H1 (cell line): ENCODE measurements at regions not wholly inside any gene's neighbourhood (a gene's known extent, or its start where the extent isn't known, plus 50 kb on each side); places are given as distances from the start of the nearest gene placed in this dataset.

ENCODE experiments used
- CTCF ChIA-PET: fragments of 300-600 bp; sonication (Branson Sonifier 250); formaldehyde crosslinking; loops from one replicate; lab custom pipeline; 2021; ENCODE audit not compliant: partially characterized antibody; lab: Charles Lee
- POLR2A ChIA-PET: fragments of 300-600 bp; sonication (Branson Sonifier 250); formaldehyde crosslinking; loops from one replicate; lab custom pipeline; 2021; ENCODE audit warnings: inconsistent platforms; ENCODE audit not compliant: partially characterized antibody; lab: Charles Lee
- DNase-seq, 2 experiments: peaks; one replicate each; pipeline versions ENCODE4 v3.0.0 to v3.0.0-alpha.2; 2010 to 2022; ENCODE audit warnings: low spot score in 2 of 2, low read depth in 1 of 2, mixed read lengths in 1 of 2
- FAIRE-seq: peaks from 2 replicates; lab custom pipeline; 2011; peaks lifted over from hg19 to GRCh38; lab: Jason Lieb, UNC
- H2AFZ ChIP-seq: 2 replicates; pipeline ENCODE4 v1.8.1; 2012; ENCODE audit warnings: low read length, inconsistent platforms
- H2AK5ac ChIP-seq: 2 replicates; pipeline ENCODE4 v1.6.1; 2013; ENCODE audit warnings: low read depth, low read length
- H2BK120ac ChIP-seq: replicated peaks from 2 replicates; pipeline ENCODE3; 2013; ENCODE audit warnings: low read depth, low read length, inconsistent platforms
- H2BK12ac ChIP-seq: 2 replicates; pipeline ENCODE4 v1.6.1; 2013; ENCODE audit warnings: low read depth, low read length
- H2BK15ac ChIP-seq: 2 replicates; pipeline ENCODE4 v1.6.1; 2013; ENCODE audit warnings: low read length
- H2BK20ac ChIP-seq: 2 replicates; pipeline ENCODE4 v1.6.1; 2013; ENCODE audit warnings: low read length
- H2BK5ac ChIP-seq: 2 replicates; pipeline ENCODE4 v1.6.1; 2013; ENCODE audit warnings: low read depth, low read length
- H3K14ac ChIP-seq: 2 replicates; pipeline ENCODE4 v1.6.1; 2013; ENCODE audit warnings: inconsistent platforms; ENCODE audit not compliant: insufficient read length
- H3K18ac ChIP-seq: 2 replicates; pipeline ENCODE4 v1.6.1; 2013; ENCODE audit warnings: low read length; ENCODE audit errors: extremely low read depth
- H3K23ac ChIP-seq: 2 replicates; pipeline ENCODE4 v1.6.1; 2013; ENCODE audit warnings: inconsistent platforms; ENCODE audit not compliant: insufficient read length
- H3K23me2 ChIP-seq: 2 replicates; pipeline ENCODE4 v1.6.1; 2013; ENCODE audit warnings: low read depth, low read length
- H3K27ac ChIP-seq: 2 replicates; pipeline ENCODE4 v1.6.1; 2011; ENCODE audit warnings: low read depth, low read length, inconsistent platforms
- H3K27me3 ChIP-seq, 4 experiments: replicated peaks in 1 of 4; 1 replicate in 1 of 4; 2 replicates in 3 of 4; pipeline versions ENCODE4 v1.6.1 to v1.8.1; 2011 to 2013; ENCODE audit warnings: low read length in 3 of 4, mild to moderate bottlenecking in 3 of 4, inconsistent platforms in 2 of 4, mixed read lengths in 2 of 4, moderate library complexity in 1 of 4; ENCODE audit not compliant: control insufficient read depth in 3 of 4, insufficient read depth in 3 of 4; ENCODE audit errors: extremely low read depth in 1 of 4
- H3K36me3 ChIP-seq, 4 experiments: 2 replicates each; pipeline versions ENCODE4 v1.6.1 to v1.8.1; 2011 to 2013; ENCODE audit warnings: mild to moderate bottlenecking in 4 of 4, low read length in 3 of 4, moderate library complexity in 2 of 4, control low read depth in 1 of 4, inconsistent platforms in 1 of 4; ENCODE audit not compliant: insufficient read depth in 4 of 4, control insufficient read depth in 2 of 4
- H3K4ac ChIP-seq: replicated peaks from 2 replicates; pipeline ENCODE3; 2013; ENCODE audit warnings: low read length, low read depth, mixed read lengths, inconsistent platforms; ENCODE audit not compliant: insufficient read length
- H3K4me1 ChIP-seq, 4 experiments: replicated peaks in 1 of 4; 1 replicate in 1 of 4; 2 replicates in 3 of 4; pipeline versions ENCODE4 v1.6.1 to v1.8.1; 2011 to 2013; ENCODE audit warnings: low read length in 3 of 4, inconsistent platforms in 2 of 4, mixed read lengths in 1 of 4; ENCODE audit not compliant: insufficient read depth in 4 of 4, control insufficient read depth in 3 of 4
- H3K4me2 ChIP-seq, 2 experiments: 2 replicates each; pipeline versions ENCODE4 v1.6.1 to v1.8.1; 2011 to 2013; ENCODE audit warnings: low read depth in 2 of 2, low read length in 2 of 2, control low read depth in 1 of 2, inconsistent platforms in 1 of 2, mild to moderate bottlenecking in 1 of 2; ENCODE audit not compliant: insufficient read depth in 1 of 2
- H3K4me3 ChIP-seq, 4 experiments: fragments of 200-600, 300-600 bp in 1 of 4; sonication (generic), shearing (Covaris generic), sonication (Bioruptor Twin) in 1 of 4; 2 replicates each; pipeline versions ENCODE4 v1.5.1 to v1.8.1; 2011 to 2016; ENCODE audit warnings: low read length in 4 of 4, low read depth in 3 of 4, control low read depth in 2 of 4, inconsistent platforms in 2 of 4, mild to moderate bottlenecking in 2 of 4, mixed read lengths in 1 of 4, moderate library complexity in 1 of 4; ENCODE audit not compliant: insufficient read depth in 2 of 4; ENCODE audit errors: extremely low read depth in 1 of 4
- H3K56ac ChIP-seq: replicated peaks from 2 replicates; pipeline ENCODE3; 2013; ENCODE audit warnings: low read depth, mild to moderate bottlenecking, mixed read lengths, low read length, inconsistent platforms; ENCODE audit not compliant: insufficient read length
- H3K79me1 ChIP-seq: 2 replicates; pipeline ENCODE4 v1.6.1; 2013; ENCODE audit warnings: low read depth, low read length, control low read depth
- H3K79me2 ChIP-seq, 2 experiments: 2 replicates each; pipeline versions ENCODE4 v1.6.1 to v1.8.1; 2012 to 2013; ENCODE audit warnings: low read length in 2 of 2, mild to moderate bottlenecking in 2 of 2, inconsistent platforms in 1 of 2; ENCODE audit not compliant: insufficient read depth in 2 of 2, control insufficient read depth in 1 of 2
- H3K9ac ChIP-seq, 4 experiments: replicated peaks in 1 of 4; 1 replicate in 1 of 4; 2 replicates in 3 of 4; pipeline versions ENCODE4 v1.6.1 to v1.8.1; 2011 to 2013; ENCODE audit warnings: low read depth in 3 of 4, low read length in 3 of 4, control low read depth in 2 of 4, mild to moderate bottlenecking in 2 of 4, moderate library complexity in 2 of 4, inconsistent platforms in 1 of 4; ENCODE audit errors: extremely low read depth in 1 of 4
- H3K9me3 ChIP-seq, 2 experiments: 2 replicates each; pipeline versions ENCODE4 v1.6.1 to v1.8.1; 2012 to 2013; ENCODE audit warnings: mild to moderate bottlenecking in 2 of 2, moderate library complexity in 2 of 2, control low read depth in 1 of 2, inconsistent platforms in 1 of 2, low read depth in 1 of 2, low read length in 1 of 2, mixed read lengths in 1 of 2; ENCODE audit not compliant: insufficient read depth in 2 of 2
- H4K20me1 ChIP-seq, 2 experiments: replicated peaks in 1 of 2; 2 replicates each; pipeline versions ENCODE3 to v1.8.1; 2011 to 2013; ENCODE audit warnings: inconsistent platforms in 2 of 2, low read length in 2 of 2, mild to moderate bottlenecking in 1 of 2; ENCODE audit not compliant: insufficient read depth in 2 of 2, control insufficient read depth in 1 of 2
- H4K5ac ChIP-seq: 2 replicates; pipeline ENCODE4 v1.6.1; 2013; ENCODE audit warnings: low read length, low read depth, mixed read lengths, inconsistent platforms; ENCODE audit not compliant: insufficient read length
- H4K8ac ChIP-seq: 2 replicates; pipeline ENCODE4 v1.8.0; 2013; ENCODE audit warnings: mild to moderate bottlenecking, moderate library complexity, low read length, inconsistent platforms; ENCODE audit not compliant: insufficient read depth; ENCODE audit errors: extremely low read depth
- H4K91ac ChIP-seq: replicated peaks from 2 replicates; pipeline ENCODE3; 2013; ENCODE audit warnings: low read length, mixed read lengths, inconsistent platforms; ENCODE audit not compliant: insufficient read length
- CBX8 ChIP-seq: fragments of 300-800, 300-1000 bp; sonication (generic); IDR thresholded peaks from 2 replicates; pipeline ENCODE4 v1.7.1; 2016; ENCODE audit warnings: low read depth, low read length, borderline replicate concordance
- CTCF ChIP-seq, 3 experiments: IDR thresholded peaks; 1 replicate in 2 of 3; 2 replicates in 1 of 3; pipeline versions ENCODE4 v1.5.1 to v1.6.1; 2011; ENCODE audit warnings: low read length in 3 of 3, mild to moderate bottlenecking in 3 of 3, inconsistent platforms in 2 of 3, low read depth in 1 of 3, moderate library complexity in 1 of 3; ENCODE audit not compliant: insufficient read depth in 1 of 3; ENCODE audit errors: control extremely low read depth in 1 of 3
- EGR1 ChIP-seq: IDR thresholded peaks from 2 replicates; pipeline ENCODE4 v1.6.1; 2011; ENCODE audit warnings: low read depth, low read length, borderline replicate concordance
- RFX5 ChIP-seq: IDR thresholded peaks from 2 replicates; pipeline ENCODE4 v1.6.1; 2011; ENCODE audit warnings: low read depth, low read length, improper control_type of control experiment, borderline replicate concordance
- WGBS, 2 experiments: shearing (Covaris generic) in 1 of 2; methylation state at CpG; one replicate each; pipeline versions ENCODE4 v1.1.6 to v1.1.7; 2013 to 2015; ENCODE audit warnings: low lambda C conversion rate in 2 of 2, mixed read lengths in 2 of 2, inconsistent platforms in 1 of 2, low coverage in 1 of 2, missing lambda C conversion rate in 1 of 2; ENCODE audit not compliant: insufficient replicate concordance in 2 of 2, insufficient coverage in 1 of 2, insufficient read length in 1 of 2; ENCODE audit errors: extremely low coverage in 1 of 2, missing lambda C conversion rate in 1 of 2; 5-methylcytosine and 5-hydroxymethylcytosine counted together

- TF ChIP-seq CBX8, result no peak
- no peak for TF ChIP-seq RFX5
- TF ChIP-seq EGR1, result no peak
- TF ChIP-seq CTCF (IDR thresholded peaks at IDR 0.05; ENCODE audit: control extremely low read depth in 1 of 3, insufficient read depth in 1 of 3, low read depth in 1 of 3, low read length in 3 of 3), result no peak
- H3K56ac ChIP-seq, result no peak overlapping the region
- no peak overlapping the region for H3K14ac ChIP-seq
- no peak overlapping the region for H4K91ac ChIP-seq
- no peak overlapping the region for H2AK5ac ChIP-seq
- no peak overlapping the region for H2BK5ac ChIP-seq
- H3K4me1 ChIP-seq, result no peaks in the 10 kb centered on the region
- no peak overlapping the region for H2BK120ac ChIP-seq
- ChIA-PET CTCF (no interaction called here), POLR2A (no interaction called here)
- H3K18ac ChIP-seq, result no peak overlapping the region
- WGBS, 2 experiments, result 93% methylated on average over 9 of the region's 17 CpGs; no CpG with 5 or more reads in 1 of the 2 experiments
- H3K79me1 ChIP-seq, result no peaks in the 10 kb centered on the region
- H3K4me3 ChIP-seq, result no peak overlapping the region
- no peak overlapping the region for H4K8ac ChIP-seq
- no peaks in the 10 kb centered on the region for H3K27me3 ChIP-seq
- H2BK20ac ChIP-seq, result no peak overlapping the region
- no peaks in the 10 kb centered on the region for H3K23me2 ChIP-seq
- H3K27ac ChIP-seq, result no peak overlapping the region
- no peak overlapping the region for H3K23ac ChIP-seq
- H4K20me1 ChIP-seq, result no peaks in the 10 kb centered on the region
- H3K79me2 ChIP-seq, result no peaks in the 10 kb centered on the region
- no peak overlapping the region for H2BK15ac ChIP-seq
- H2AFZ ChIP-seq, result no peak overlapping the region
- no peak for DNase-seq
- no peak overlapping the region for H2BK12ac ChIP-seq
- no peak overlapping the region for H3K9ac ChIP-seq
- H3K36me3 ChIP-seq, result no peaks in the 10 kb centered on the region
- no peak for FAIRE-seq
- no peak overlapping the region for H4K5ac ChIP-seq
- no peak overlapping the region for H3K4ac ChIP-seq
- H3K9me3 ChIP-seq, result peaks cover 22 to 66% of the 10 kb centered on the region in 2 experiments; a peak in 3 of 4 replicates
- H3K4me2 ChIP-seq, result no peak overlapping the region
Observed at GRCh38 chr20:29756664-29757063, 1500.8 kb upstream of the DEFB115 start.
